Heart left ventricle (tissue), 13 donors: ENCODE measurements at regions not wholly inside any gene's neighbourhood (a gene's known extent, or its start where the extent isn't known, plus 50 kb on each side); places are given as distances from the start of the nearest gene placed in this dataset.

Experiments used
- POLR2A ChIP-seq, 2 donors: fragments of 450-650 bp; IDR thresholded peaks; one replicate each; pipeline ENCODE4 v1.6.1; 2017; ENCODE audit warnings: antibody characterized with exemption in 2 of 2, mild to moderate bottlenecking in 2 of 2, moderate library complexity in 2 of 2
- TF ChIP-seq, protein P1 (sequence below), 12 donors: fragments of 200-600 bp; sonication (generic) in 4 of 12; IDR thresholded peaks; one replicate each; pipeline versions ENCODE4 v1.5.0 to v1.8.0; 2018 to 2022; ENCODE audit warnings: antibody characterized with exemption in 12 of 12, mild to moderate bottlenecking in 5 of 12
- donor health status: ischemic (EF 13 %, LVEDD 7.1; RV severe dilation, severe dysfunction).
- donor health status: DM: no; HTN: yes; CAD: no.
- donor health status: DM: no; HTN: no; CAD: no.
- donor health status: ischemic (EF 25% LVEDD 6.9; RV normal size, moderate dysfunction).
- donor health status: ischemic (EF 25% LVEDD 5.7; RV mildly dilated, moderate dysfunction).
- donor health status: ischemic (EF 35%, LVEDD 5.7; RV mildly dilated, moderate dysfunction).
- donor health status: nonischemic (EF 11% LVEDD 7.7; RV severe dilation, severe dysfunction).
- donor health status: DM: yes; HTN: yes; CAD: no.
- donor health status: PGD.
- donor health status: ischemic (EF 29% LVEDD 5.4; RV normal size, mild dysfunction).
- donor health status: nonischemic (EF 23%, LVEDD 6.1; RV moderate dilation, normal function).

DNA sequence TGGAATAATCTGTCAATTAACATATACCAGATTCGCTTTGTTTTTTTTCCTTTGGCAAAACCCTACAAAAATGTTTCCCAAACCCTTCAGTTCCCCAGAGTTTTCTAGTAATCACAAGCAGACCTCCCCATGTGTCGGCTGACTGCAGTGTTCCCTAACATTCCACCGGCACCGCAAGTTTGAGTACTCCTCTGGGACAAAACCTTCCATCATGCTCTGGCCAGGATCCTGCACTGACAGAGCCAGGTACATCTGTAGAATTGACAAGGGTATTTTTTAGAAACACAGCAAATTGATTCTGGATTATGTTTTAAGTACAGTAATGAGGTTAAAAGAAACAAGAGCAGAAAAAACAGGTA, 174.7 kb downstream of the GAS1 start:
- no peak for TF ChIP-seq POLR2A (IDR thresholded peaks at IDR 0.05)
- TF ChIP-seq, protein P1, sequence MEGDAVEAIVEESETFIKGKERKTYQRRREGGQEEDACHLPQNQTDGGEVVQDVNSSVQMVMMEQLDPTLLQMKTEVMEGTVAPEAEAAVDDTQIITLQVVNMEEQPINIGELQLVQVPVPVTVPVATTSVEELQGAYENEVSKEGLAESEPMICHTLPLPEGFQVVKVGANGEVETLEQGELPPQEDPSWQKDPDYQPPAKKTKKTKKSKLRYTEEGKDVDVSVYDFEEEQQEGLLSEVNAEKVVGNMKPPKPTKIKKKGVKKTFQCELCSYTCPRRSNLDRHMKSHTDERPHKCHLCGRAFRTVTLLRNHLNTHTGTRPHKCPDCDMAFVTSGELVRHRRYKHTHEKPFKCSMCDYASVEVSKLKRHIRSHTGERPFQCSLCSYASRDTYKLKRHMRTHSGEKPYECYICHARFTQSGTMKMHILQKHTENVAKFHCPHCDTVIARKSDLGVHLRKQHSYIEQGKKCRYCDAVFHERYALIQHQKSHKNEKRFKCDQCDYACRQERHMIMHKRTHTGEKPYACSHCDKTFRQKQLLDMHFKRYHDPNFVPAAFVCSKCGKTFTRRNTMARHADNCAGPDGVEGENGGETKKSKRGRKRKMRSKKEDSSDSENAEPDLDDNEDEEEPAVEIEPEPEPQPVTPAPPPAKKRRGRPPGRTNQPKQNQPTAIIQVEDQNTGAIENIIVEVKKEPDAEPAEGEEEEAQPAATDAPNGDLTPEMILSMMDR (IDR thresholded peaks at IDR 0.05) = no peak
